Thyroid gland (tissue), 4 donors: ENCODE measurements at regions not wholly inside any gene's neighbourhood (a gene's known extent, or its start where the extent isn't known, plus 50 kb on each side); places are given as distances from the start of the nearest gene placed in this dataset.

Experiments
- POLR2A ChIP-seq, 2 donors: fragments of 450-650 bp; IDR thresholded peaks; one replicate each; pipeline ENCODE4 v1.6.1; 2017; ENCODE audit warnings: antibody characterized with exemption in 2 of 2, mild to moderate bottlenecking in 2 of 2, moderate library complexity in 1 of 2
- TF ChIP-seq, protein P1 (sequence below), 6 experiments: fragments of 200-600 bp in 3 of 6; fragments of 450-650 bp in 3 of 6; sonication (generic) in 3 of 6; IDR thresholded peaks; one replicate each; pipeline ENCODE4 v1.5.1; 2016 to 2019; ENCODE audit warnings: antibody characterized with exemption in 6 of 6, mild to moderate bottlenecking in 2 of 6, inconsistent platforms in 1 of 6, moderate library complexity in 1 of 6

DNA sequence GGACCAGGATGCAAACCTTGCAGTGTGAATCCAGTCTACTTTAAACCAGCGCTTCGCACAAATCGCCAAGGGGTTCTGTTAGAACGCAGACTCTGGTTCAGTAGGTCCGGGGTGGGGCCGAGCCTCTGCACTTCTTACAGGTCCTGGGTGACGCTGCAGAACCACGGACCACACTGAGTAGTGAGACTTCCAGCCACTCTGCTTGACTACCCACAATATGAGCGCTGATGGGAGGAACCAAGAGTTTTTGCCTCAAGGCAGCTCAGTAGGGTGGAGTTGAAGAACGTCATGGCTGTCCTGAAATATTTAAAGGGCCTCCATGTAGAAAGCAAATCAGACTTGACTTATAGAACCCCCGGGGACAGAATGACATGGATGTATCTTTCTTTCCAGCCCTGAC, 138.0 kb upstream of the CRY1 start:
- no peak for TF ChIP-seq POLR2A (IDR thresholded peaks at IDR 0.05)
- TF ChIP-seq, protein P1, sequence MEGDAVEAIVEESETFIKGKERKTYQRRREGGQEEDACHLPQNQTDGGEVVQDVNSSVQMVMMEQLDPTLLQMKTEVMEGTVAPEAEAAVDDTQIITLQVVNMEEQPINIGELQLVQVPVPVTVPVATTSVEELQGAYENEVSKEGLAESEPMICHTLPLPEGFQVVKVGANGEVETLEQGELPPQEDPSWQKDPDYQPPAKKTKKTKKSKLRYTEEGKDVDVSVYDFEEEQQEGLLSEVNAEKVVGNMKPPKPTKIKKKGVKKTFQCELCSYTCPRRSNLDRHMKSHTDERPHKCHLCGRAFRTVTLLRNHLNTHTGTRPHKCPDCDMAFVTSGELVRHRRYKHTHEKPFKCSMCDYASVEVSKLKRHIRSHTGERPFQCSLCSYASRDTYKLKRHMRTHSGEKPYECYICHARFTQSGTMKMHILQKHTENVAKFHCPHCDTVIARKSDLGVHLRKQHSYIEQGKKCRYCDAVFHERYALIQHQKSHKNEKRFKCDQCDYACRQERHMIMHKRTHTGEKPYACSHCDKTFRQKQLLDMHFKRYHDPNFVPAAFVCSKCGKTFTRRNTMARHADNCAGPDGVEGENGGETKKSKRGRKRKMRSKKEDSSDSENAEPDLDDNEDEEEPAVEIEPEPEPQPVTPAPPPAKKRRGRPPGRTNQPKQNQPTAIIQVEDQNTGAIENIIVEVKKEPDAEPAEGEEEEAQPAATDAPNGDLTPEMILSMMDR (IDR thresholded peaks at IDR 0.05), result no peak
